Activated CD4-positive, alpha-beta T cell treated with anti-CD3 and anti-CD28 coated beads for 36 hours (primary cell): ENCODE measurements at regions not wholly inside any gene's neighbourhood (a gene's known extent, or its start where the extent isn't known, plus 50 kb on each side); places are given as distances from the start of the nearest gene placed in this dataset.
"Not testable (repeated sequence)": the region's sequence is repeated elsewhere in the genome, so short reads cannot be mapped to it uniquely, and the experiment has no call there.

Experiments used
- ATAC-seq: fragments of 200-7000 bp; cut with Tn5 transposase; one replicate; pipeline ENCODE4 v1.10.0; 2021; ENCODE audit warnings: mild to moderate bottlenecking, moderate library complexity
- CTCF ChIA-PET: fragments of 350-600 bp; sonication (Branson Sonifier 250); formaldehyde crosslinking; loops from one replicate; lab custom pipeline; 2021; ENCODE audit warnings: antibody characterized with exemption; lab: Charles Lee
- POLR2A ChIA-PET: fragments of 350-600 bp; sonication (Branson Sonifier 250); formaldehyde crosslinking; loops from one replicate; lab custom pipeline; 2021; ENCODE audit warnings: antibody characterized with exemption, inconsistent platforms; lab: Charles Lee
- DNase-seq: peaks from one replicate; pipeline ENCODE4 v3.0.0-alpha.2; 2020
- H3K27ac Mint-ChIP-seq: one replicate; pipeline ENCODE4 v1.8.0; 2021; ENCODE audit warnings: mixed read lengths
- H3K27me3 Mint-ChIP-seq: one replicate; pipeline ENCODE4 v1.8.0; 2021; ENCODE audit warnings: mixed read lengths
- H3K36me3 Mint-ChIP-seq: one replicate; pipeline ENCODE4 v1.8.0; 2021; ENCODE audit warnings: low read depth, mixed read lengths
- H3K4me1 Mint-ChIP-seq: one replicate; pipeline ENCODE4 v1.8.0; 2021; ENCODE audit warnings: mixed read lengths
- H3K4me3 Mint-ChIP-seq: one replicate; pipeline ENCODE4 v1.8.0; 2021; ENCODE audit warnings: mild to moderate bottlenecking, moderate library complexity, mixed read lengths
- H3K9me3 Mint-ChIP-seq: one replicate; pipeline ENCODE4 v1.8.0; 2021; ENCODE audit warnings: low read depth, mixed read lengths
- intact Hi-C, 2 experiments: fragments of 100-400 bp; cut with DNase I in 1 of 2; cut with micrococcal nuclease in 1 of 2; formaldehyde crosslinking; loops; one replicate each; pipeline versions ENCODE4 v1.14.2 to v1.15.1; 2022 to 2024; cut with DNase I, micrococcal nuclease

GRCh38 chr22:22193923-22194322 is 50.7 kb upstream of the VPREB1 start:
- H3K36me3 Mint-ChIP-seq, result no peaks in the 10 kb centered on the region
- no peak overlapping the region for H3K4me3 Mint-ChIP-seq
- CTCF ChIA-PET, result interaction anchor here (0.6 kb wide), 1 partner anchor 8 kb away, joined by 3 read pairs; no protein-coding TSS in a partner anchor
- DNase-seq (no peak), ATAC-seq (no peak)
- no peaks in the 10 kb centered on the region for H3K4me1 Mint-ChIP-seq
- no peak overlapping the region for H3K27ac Mint-ChIP-seq
- H3K9me3 Mint-ChIP-seq, result no peaks in the 10 kb centered on the region
- H3K27me3 Mint-ChIP-seq, result peaks cover 23% of the 10 kb centered on the region
- POLR2A ChIA-PET, result no interaction called here
- intact Hi-C loops, result loop anchor here in 1 of 2 experiments (2.0 kb wide), 1 partner anchor 37 kb away; no protein-coding TSS in a partner anchor

- POLR2A ChIA-PET, H3K9me3 Mint-ChIP-seq, intact Hi-C loops, DNase-seq, ATAC-seq, H3K36me3 Mint-ChIP-seq, H3K4me1 Mint-ChIP-seq, H3K27ac Mint-ChIP-seq, H3K4me3 Mint-ChIP-seq: not testable (repeated sequence)
- CTCF ChIA-PET, result interaction anchor here (0.6 kb wide), 1 partner anchor 8 kb away, joined by 3 read pairs; no protein-coding TSS in a partner anchor
- H3K27me3 Mint-ChIP-seq, result peaks cover 23% of the 10 kb centered on the region
Observed at GRCh38 chr22:22193462-22193861, 51.1 kb upstream of the VPREB1 start.

GRCh38 chr22:22193006-22193405 is 51.6 kb upstream of the VPREB1 start:
- H3K4me3 Mint-ChIP-seq, H3K27ac Mint-ChIP-seq, H3K9me3 Mint-ChIP-seq, H3K36me3 Mint-ChIP-seq, H3K4me1 Mint-ChIP-seq, ATAC-seq, POLR2A ChIA-PET, intact Hi-C loops, DNase-seq: not testable (repeated sequence)
- CTCF ChIA-PET, result interaction anchor here (1.4 kb wide), 1 partner anchor 43 kb away, joined by 5 read pairs; no protein-coding TSS in a partner anchor
- peaks cover 23% of the 10 kb centered on the region for H3K27me3 Mint-ChIP-seq

- H3K4me1 Mint-ChIP-seq, intact Hi-C loops, H3K9me3 Mint-ChIP-seq, DNase-seq, CTCF ChIA-PET, H3K36me3 Mint-ChIP-seq, H3K4me3 Mint-ChIP-seq, ATAC-seq, POLR2A ChIA-PET, H3K27ac Mint-ChIP-seq: not testable (repeated sequence)
- H3K27me3 Mint-ChIP-seq, result peaks cover 31% of the 10 kb centered on the region
Observed at GRCh38 chr22:22189796-22190195, 54.8 kb upstream of the VPREB1 start.

- H3K9me3 Mint-ChIP-seq, H3K4me3 Mint-ChIP-seq, intact Hi-C loops, DNase-seq, H3K4me1 Mint-ChIP-seq, H3K27ac Mint-ChIP-seq, ATAC-seq, H3K36me3 Mint-ChIP-seq, CTCF ChIA-PET, POLR2A ChIA-PET: not testable (repeated sequence)
- peaks cover 42% of the 10 kb centered on the region for H3K27me3 Mint-ChIP-seq
Observed at GRCh38 chr22:22187863-22188262, 56.7 kb upstream of the VPREB1 start.

- peaks cover 46% of the 10 kb centered on the region for H3K27me3 Mint-ChIP-seq
- no peak for ATAC-seq
- CTCF ChIA-PET, result interaction anchor here (6.1 kb wide), 1 partner anchor 9 kb away, joined by 55 read pairs; no protein-coding TSS in a partner anchor
Observed at GRCh38 chr22:22187299-22187698, 57.3 kb upstream of the VPREB1 start.

GRCh38 chr22:22185844-22186499 is 58.6 kb upstream of the VPREB1 start:
- no peaks in the 10 kb centered on the region for H3K4me1 Mint-ChIP-seq
- no peaks in the 10 kb centered on the region for H3K36me3 Mint-ChIP-seq
- DNase-seq, result no peak
- H3K27ac Mint-ChIP-seq, result no peak overlapping the region
- CTCF ChIA-PET, result interaction anchor here (0.6 to 6.1 kb wide), 4 partner anchors 8 to 49 kb away, joined by 3 to 55 read pairs (median 11); no protein-coding TSS in a partner anchor
- no peak for ATAC-seq
- H3K27me3 Mint-ChIP-seq, result peaks cover 47% of the 10 kb centered on the region
- POLR2A ChIA-PET, result interaction anchor here (0.6 kb wide), 1 partner anchor 334 kb away, joined by 3 read pairs; no protein-coding TSS in a partner anchor
- no peaks in the 10 kb centered on the region for H3K9me3 Mint-ChIP-seq
- intact Hi-C loops, result no loop called here
- H3K4me3 Mint-ChIP-seq, result no peak overlapping the region

More at GRCh38 chr22:22187299-22187698, 57.3 kb upstream of the VPREB1 start:
- no peaks in the 10 kb centered on the region for H3K4me1 Mint-ChIP-seq
- no peak overlapping the region for H3K27ac Mint-ChIP-seq
- no peaks in the 10 kb centered on the region for H3K9me3 Mint-ChIP-seq
- H3K4me3 Mint-ChIP-seq, result no peak overlapping the region
- intact Hi-C loops, result no loop called here
- POLR2A ChIA-PET, result no interaction called here
- no peaks in the 10 kb centered on the region for H3K36me3 Mint-ChIP-seq
- DNase-seq, result no peak

GRCh38 chr22:22185217-22185616 is 59.4 kb upstream of the VPREB1 start:
- ChIA-PET CTCF (interaction anchor here (0.7 to 6.1 kb wide), 4 partner anchors 9 to 50 kb away, joined by 3 to 55 read pairs (median 14); no protein-coding TSS in a partner anchor), POLR2A (no interaction called here)
- no peak overlapping the region for H3K27ac Mint-ChIP-seq
- no peak for ATAC-seq
- H3K4me3 Mint-ChIP-seq, result no peak overlapping the region
- no peaks in the 10 kb centered on the region for H3K36me3 Mint-ChIP-seq
- H3K9me3 Mint-ChIP-seq, result no peaks in the 10 kb centered on the region
- DNase-seq, result no peak
- intact Hi-C loops, result no loop called here
- peaks cover 41% of the 10 kb centered on the region for H3K27me3 Mint-ChIP-seq
- no peaks in the 10 kb centered on the region for H3K4me1 Mint-ChIP-seq

GRCh38 chr22:22184277-22184807 is 60.2 kb upstream of the VPREB1 start:
- intact Hi-C loops, result no loop called here
- Mint-ChIP-seq H3K27ac (no peak overlapping the region), H3K36me3 (no peaks in the 10 kb centered on the region), H3K4me3 (no peak overlapping the region), H3K4me1 (no peaks in the 10 kb centered on the region), H3K27me3 (peaks cover 34% of the 10 kb centered on the region), H3K9me3 (no peaks in the 10 kb centered on the region)
- ChIA-PET CTCF (interaction anchor here (1.0 to 6.1 kb wide), 7 partner anchors 12 to 51 kb away, joined by 3 to 55 read pairs (median 4); no protein-coding TSS in a partner anchor), POLR2A (no interaction called here)
- ATAC-seq (no peak), DNase-seq (no peak)

- no peaks in the 10 kb centered on the region for H3K36me3 Mint-ChIP-seq
- no peaks in the 10 kb centered on the region for H3K9me3 Mint-ChIP-seq
- H3K27ac Mint-ChIP-seq, result no peak overlapping the region
- H3K27me3 Mint-ChIP-seq, result peaks cover 32% of the 10 kb centered on the region
- DNase-seq, result no peak
- no peak overlapping the region for H3K4me3 Mint-ChIP-seq
- POLR2A ChIA-PET, result no interaction called here
- intact Hi-C loops, result no loop called here
- CTCF ChIA-PET, result interaction anchor here (0.6 to 6.1 kb wide), 7 partner anchors 14 to 1390 kb away, joined by 3 to 55 read pairs (median 4); no protein-coding TSS in a partner anchor
- ATAC-seq, result no peak
- no peaks in the 10 kb centered on the region for H3K4me1 Mint-ChIP-seq
Observed at GRCh38 chr22:22182990-22183264, 61.7 kb upstream of the VPREB1 start.

- DNase-seq, result no peak
- H3K9me3 Mint-ChIP-seq, result no peaks in the 10 kb centered on the region
- intact Hi-C loops, result no loop called here
- H3K36me3 Mint-ChIP-seq, result no peaks in the 10 kb centered on the region
- peaks cover 32% of the 10 kb centered on the region for H3K27me3 Mint-ChIP-seq
- ChIA-PET CTCF (interaction anchor here (0.6 to 6.1 kb wide), 7 partner anchors 13 to 1390 kb away, joined by 3 to 55 read pairs (median 4); no protein-coding TSS in a partner anchor), POLR2A (no interaction called here)
- no peak overlapping the region for H3K4me3 Mint-ChIP-seq
- H3K4me1 Mint-ChIP-seq, result no peaks in the 10 kb centered on the region
- ATAC-seq, result no peak
- no peak overlapping the region for H3K27ac Mint-ChIP-seq
Observed at GRCh38 chr22:22182218-22182989, 62.2 kb upstream of the VPREB1 start.
